ENCODE measurements at regions not wholly inside any gene's neighbourhood (a gene's known extent, or its start where the extent isn't known, plus 50 kb on each side); places are given as distances from the start of the nearest gene placed in this dataset.

DNA sequence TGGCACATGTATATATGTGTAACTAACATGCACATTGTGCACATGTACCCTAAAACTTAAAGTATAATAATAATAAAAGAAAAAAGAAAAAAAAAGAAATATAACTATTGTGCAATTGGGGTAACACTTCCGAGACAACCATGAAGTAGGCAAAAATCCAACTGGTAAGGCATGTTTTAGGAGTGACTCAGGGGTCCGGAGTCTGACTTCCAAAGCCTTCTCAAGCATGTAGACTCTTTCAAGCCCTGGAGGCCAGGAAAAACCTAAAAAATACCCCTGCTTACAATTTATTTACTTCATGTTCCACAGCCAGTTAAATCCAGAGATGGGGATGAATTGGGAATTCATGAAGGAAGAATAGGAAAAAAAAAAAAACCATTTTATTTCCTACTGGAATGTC is 161.3 kb upstream of the PHACTR1 start:
- DNase-seq: no peak

GRCh38 chr6:12555781-12556180 is 160.8 kb upstream of the PHACTR1 start:
- no peak for DNase-seq

DNA sequence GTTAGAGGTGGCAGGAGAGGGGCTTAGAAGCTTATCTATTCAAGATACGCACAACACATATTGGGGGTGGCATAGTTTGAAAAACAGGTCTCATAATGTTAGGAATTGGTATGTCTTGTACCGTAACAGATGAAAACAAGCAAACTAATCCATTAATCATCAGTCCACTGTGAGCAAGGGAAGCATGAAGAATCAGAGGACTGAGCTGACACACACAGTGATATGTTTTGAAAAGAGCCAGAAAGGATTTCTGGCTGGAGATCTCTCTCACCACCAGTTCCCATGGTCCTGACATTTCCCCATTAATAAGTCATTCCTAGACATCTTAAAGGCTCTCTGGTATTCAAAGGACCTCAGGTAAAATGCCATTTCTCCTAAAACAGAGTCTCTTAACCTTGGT is 158.8 kb upstream of the PHACTR1 start:
- DNase-seq: no peak

GRCh38 chr6:12560315-12560714 is 156.3 kb upstream of the PHACTR1 start:
- no peak for DNase-seq

DNA sequence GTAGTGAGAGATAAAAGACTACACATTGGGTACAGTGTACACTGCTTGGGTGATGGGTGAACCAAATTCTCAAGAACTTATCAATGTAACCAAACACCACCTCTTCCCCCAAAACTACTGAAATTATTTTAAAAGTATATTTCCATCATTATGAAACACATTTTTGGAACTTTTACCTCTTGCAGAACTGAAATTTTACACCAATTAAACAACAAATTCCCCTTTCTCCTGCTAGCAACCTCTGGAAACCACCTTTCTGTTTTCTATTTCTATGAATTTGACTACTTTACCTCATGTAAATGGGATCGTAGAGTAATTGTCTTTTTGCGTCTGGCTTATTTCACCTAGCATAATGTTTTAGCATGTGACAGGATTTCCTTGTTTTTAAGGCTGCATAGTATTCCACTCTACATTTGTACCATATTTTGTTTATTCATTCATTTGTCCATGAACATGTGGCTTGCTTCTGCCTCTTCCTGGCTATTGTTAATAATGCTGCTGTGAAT is 149.9 kb upstream of the PHACTR1 start:
- no peak for DNase-seq

- DNase-seq: no peak
Observed at GRCh38 chr6:12567682-12568081, 148.9 kb upstream of the PHACTR1 start.

DNA sequence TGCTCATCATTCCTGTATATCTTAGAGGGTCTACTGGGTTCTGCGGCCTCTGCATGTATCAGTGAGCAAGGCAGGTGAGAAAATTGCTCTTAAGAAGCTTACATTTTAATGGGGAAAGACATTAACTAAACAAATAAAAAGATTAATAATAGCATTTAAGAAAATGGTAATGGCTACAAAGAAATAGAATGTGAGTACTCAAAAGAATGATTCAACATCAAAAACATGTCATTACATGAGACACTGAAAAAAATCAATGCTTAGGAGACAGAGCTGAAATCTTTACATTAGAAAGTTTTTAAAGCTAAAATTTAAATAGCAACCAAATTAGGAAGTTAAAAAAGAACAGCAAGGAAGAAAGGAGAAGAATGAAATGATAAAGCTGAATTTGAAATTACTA is 146.9 kb upstream of the PHACTR1 start:
- DNase-seq: no peak

GRCh38 chr6:12570461-12571030 is 146.0 kb upstream of the PHACTR1 start:
- DNase-seq: no peak

GRCh38 chr6:12572896-12573827 is 143.4 kb upstream of the PHACTR1 start:
- no peak for DNase-seq

DNA sequence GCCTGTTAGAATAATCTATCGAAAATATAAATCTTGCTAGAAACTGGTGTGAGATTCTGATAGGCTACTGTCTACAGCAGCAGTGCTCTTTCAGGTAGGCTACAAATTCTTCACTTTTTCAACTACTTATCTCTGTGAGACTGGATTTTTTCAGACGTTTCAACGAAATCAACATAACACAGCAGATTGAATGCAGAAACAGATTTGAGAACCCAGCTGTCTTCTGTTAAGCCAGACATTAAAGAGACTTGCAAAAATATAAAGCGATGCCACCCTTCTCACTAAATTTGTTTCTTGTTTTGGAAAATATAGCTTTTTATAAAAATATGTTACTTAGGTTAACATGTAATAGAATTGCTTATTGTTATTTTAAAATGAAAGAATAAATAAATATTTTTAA is 140.6 kb upstream of the PHACTR1 start:
- DNase-seq: no peak

DNA sequence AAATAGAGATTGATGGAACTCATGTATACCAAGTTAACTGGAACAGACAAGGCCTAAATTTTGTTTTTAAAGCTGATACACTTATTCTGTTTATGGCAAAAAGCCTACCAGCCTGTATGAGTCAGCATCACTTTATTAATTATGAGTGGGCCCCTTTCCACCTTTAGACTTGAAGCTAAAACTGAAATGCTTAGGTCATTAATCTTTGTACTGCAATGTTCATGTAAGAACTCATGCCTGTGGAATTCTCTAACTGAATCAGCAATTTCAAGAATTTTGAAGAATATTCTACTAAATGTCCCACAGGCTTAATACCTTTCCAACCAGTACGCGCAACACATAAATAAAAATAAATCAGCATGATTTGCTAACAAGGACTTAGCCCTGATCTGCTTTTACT is 140.2 kb upstream of the PHACTR1 start:
- no peak for DNase-seq

- no peak for DNase-seq
Observed at GRCh38 chr6:12577124-12577850, 139.3 kb upstream of the PHACTR1 start.

- no peak for DNase-seq
Observed at GRCh38 chr6:12578097-12578496, 138.5 kb upstream of the PHACTR1 start.

DNA sequence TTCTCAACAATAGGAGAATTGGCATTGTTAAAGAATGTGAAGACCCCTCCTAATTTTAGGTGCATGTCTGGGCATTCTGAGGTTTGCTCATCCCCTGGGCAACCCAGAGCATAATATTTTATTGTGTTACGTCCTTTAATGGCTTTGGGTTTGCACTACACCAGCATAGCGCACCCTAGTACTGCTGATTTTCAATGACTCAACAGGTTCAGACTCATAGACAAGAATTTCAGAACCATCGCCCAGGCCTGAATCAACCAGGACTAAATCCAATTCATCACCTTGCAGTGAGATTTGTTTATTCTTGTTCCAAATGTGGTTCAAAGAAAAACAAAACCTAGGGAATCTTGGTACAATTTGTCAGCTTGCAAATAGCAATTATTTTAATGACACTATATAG is 137.8 kb upstream of the PHACTR1 start:
- DNase-seq: no peak

DNA sequence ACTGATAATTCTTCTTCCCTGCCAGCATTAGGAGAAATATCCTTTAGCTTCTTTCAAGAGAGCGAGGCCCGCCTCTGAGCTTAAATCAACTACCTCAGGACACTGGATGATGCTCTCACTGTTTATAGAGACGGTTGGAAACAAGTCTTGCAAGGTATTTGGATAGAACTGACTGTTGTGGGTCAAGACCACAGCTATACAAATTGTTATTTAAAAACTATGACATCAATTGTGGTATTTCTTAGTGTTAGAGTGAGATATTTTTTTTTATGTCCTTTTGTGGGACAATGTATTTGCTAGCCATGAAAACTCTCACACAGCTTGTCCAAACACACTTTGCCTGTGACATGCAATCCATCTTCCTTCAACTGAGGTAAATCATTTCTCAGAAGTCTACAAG is 136.3 kb upstream of the PHACTR1 start:
- DNase-seq: no peak

DNA sequence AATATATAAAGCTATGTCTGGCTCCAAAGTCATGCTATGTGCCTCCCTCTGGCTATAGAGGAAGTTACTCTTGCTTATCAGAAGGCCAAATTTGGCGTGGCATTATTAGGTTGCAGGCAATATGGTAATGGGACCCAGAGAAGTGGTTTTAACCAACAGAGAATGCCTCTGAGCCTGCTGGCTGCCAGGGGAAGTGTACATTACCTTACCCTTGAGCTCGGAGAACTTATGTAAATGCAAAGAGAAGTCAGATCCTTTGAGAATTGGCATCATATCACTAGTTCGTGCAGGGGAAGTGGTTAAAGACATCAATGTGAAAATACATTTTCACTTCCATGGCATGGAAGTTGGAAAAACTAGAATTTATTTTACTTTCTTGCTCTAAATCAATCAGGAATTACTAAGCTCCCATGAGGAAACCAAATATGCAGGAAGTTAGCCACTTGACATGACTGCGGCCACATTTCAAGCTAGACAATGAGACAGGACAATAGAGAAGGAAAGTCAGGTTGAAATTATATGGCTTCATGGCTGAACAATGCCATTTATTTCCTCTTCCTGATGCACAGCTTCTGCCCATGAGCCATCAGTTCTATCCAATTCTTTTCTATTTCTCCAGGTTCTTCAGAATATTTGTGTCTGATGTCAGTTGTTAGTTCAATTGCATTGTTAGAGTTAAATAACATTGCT is 134.0 kb upstream of the PHACTR1 start:
- DNase-seq: no peak

- DNase-seq: no peak
Observed at GRCh38 chr6:12584631-12585405, 131.7 kb upstream of the PHACTR1 start.

DNA sequence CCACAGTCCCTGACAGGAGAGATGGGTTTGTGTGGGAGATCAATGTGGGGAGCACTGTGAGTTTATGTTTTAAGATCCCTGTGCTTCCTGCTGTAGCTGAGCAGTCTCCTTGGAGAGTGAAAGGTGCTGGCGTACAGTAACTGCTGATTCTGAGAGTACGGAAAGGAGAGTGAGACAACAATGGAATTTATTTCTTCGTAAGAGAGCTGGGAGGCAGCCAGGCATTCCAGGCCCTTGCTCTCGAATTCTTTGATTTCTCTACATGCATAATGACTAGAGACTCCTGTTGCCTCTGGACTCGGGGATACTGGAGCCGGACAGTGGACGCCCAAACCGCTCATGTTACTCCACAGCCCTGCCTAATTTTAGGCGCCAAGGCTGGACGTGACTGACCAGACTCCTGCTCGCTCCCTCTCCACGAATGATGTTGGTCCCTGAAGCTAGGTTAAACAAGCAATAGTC is 131.0 kb upstream of the PHACTR1 start:
- DNase-seq: no peak

GRCh38 chr6:12586721-12587480 is 129.7 kb upstream of the PHACTR1 start:
- no peak for DNase-seq

DNA sequence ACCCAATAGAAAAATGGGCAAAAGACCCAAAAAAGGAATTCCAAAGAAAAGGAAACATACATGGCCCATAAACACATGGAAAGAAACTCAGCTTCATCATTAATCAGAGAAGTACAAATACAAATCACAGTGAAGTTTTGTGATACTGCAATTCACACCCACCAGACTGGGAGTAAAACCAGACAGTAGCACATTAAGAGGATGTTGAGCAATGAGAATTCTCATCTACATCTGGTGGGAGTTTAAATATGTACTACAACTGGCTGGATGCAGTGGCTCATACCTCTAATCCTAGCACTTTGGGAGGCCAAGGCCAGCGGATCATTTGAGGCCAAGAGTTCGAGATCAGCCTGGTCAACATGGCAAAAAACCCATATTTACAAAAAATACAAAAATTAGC is 125.7 kb upstream of the PHACTR1 start:
- DNase-seq: no peak

DNA sequence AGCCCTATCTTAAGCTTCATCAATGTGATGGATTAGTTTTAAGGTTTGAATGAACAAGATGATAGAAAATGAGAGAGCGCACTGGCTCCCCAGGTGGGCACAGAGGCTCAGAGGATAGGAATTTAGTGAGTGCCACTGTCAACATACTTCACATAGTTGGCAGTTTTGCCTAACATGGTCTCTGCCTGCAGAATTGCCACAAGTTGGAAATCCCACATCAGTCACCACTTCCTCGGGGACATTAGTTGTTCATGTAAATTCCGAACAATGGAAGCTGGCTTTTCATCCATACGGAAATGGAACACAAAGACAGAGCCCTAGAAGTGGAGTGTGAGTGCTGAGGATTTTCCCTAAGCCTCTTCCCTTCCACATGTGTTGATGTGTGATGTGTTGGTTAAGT is 123.9 kb upstream of the PHACTR1 start:
- DNase-seq: no peak
